GM18517 (cell line): ENCODE measurements at regions not wholly inside any gene's neighbourhood (a gene's known extent, or its start where the extent isn't known, plus 50 kb on each side); places are given as distances from the start of the nearest gene placed in this dataset.
"Not testable (repeated sequence)": the region's sequence is repeated elsewhere in the genome, so short reads cannot be mapped to it uniquely, and the experiment has no call there.

Source experiments
- ATAC-seq: cut with Tn5 transposase; IDR thresholded peaks from one replicate; pipeline ENCODE4 v1.9.1; 2021; ENCODE audit warnings: mild to moderate bottlenecking, moderate library complexity; ENCODE audit not compliant: unreplicated experiment

DNA sequence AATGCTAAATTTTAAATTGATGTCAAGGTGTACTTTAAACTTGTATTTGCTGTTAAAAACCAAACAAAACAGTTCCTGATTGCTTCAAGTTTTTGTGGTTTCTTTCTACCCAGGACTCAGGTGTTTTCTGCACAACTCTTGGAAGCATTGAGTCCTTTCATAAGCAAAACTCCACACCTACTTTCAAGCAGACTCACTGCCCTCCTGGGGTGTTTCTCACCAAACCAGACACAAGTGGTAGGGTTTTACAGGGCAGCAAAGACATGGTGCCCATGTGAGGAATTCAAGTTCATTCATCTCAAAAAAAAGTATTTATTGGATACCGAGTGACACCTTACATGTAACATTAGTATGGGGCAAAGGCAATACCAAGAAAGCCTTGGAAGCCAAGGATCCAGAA, 146.7 kb upstream of the BNIP2 start:
- no peak for ATAC-seq

DNA sequence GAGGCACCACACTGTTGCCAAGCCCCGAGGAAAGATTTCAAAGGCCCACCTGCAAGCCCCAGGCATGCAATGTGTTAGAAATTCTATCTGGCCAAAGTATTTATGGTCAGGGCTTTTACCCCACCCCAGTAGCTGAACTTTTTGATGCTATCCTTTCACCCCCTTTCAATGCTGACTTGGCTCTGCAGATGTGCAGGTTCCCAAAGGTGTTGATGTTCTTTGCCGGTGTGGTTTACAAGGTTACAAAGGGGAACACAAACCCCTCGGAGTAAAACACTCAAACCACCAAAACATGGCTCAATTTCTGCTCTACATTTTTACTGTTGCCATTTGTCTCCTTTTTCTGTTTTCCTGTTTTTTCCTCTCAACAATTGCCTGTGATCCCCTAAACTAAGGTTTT, 145.4 kb upstream of the BNIP2 start:
- ATAC-seq = no peak

DNA sequence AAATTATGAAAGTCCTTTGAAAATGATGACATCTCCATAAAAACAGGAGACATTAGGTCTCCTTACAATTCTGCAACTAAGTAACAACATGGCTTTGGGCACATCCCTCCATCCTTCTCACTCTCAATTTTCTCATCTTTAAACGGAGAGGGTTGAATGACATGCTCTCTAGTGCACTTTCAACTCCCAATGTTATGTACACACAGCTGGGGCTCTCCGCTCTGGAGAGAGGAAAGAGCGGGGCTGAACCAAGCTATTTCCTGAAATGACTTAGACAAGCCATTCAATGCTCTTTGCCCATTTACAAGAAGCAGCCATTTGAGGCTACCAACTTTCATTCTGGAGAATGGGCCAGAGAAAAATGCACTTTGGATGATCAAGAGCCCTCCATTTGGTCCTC, 144.2 kb upstream of the BNIP2 start:
- ATAC-seq = no peak

DNA sequence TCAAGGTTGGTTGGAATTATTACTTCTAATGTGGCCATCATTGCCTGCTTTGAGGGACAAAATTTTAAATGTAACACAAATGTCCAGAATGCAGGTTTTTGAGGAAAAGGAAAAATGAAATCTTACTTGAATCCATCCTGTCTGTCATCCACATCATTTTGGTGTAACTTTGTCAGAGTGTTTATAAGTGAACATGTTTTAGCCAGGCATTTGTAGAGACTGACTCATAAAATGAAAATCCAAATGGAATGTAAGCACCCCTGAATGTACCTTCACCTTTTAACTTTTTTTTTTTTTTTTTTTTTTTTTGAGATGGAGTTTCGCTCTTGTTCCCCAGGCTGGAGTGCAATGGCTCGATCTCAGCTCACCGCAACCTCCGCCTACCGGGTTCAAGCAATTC, 141.8 kb upstream of the BNIP2 start:
- ATAC-seq = no peak

DNA sequence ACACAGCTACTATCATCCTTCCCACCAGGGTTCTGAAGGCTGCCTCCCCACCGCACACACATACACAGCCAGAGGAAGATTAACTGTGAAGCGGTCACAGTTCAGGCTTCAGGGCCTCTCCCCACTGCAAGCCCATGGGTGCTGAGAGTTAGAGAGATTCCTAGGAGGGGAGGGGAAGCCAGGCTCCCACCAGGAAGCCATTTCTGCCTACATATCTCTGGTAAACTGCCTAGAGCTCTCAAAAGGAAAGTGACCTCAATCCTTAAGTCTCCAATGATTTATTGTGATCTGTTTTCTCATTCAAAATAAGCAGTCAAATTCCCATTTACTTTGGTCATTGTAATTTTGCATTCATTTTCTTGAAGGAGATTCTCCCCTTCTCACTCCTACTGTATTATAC, 141.0 kb upstream of the BNIP2 start:
- ATAC-seq = no peak

DNA sequence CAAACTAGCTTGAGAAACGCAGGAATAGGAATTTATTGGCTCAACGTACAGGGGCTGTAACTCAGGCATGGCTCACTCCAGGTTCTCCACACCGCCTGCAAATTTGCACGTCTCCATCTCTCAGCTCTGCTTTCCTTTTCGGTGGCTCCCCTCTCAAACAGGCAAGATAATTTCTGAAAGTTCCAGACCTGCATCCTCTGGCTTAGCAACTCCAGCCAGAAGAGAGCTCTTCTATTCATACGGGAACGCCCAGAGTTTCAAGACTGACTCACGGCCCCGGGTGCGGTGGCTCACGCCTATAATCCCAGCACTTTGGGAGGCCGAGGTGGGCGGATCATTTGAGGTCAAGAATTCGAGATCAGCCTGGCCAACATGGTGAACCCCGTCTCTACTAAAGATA, 139.7 kb upstream of the BNIP2 start:
- ATAC-seq = no peak

DNA sequence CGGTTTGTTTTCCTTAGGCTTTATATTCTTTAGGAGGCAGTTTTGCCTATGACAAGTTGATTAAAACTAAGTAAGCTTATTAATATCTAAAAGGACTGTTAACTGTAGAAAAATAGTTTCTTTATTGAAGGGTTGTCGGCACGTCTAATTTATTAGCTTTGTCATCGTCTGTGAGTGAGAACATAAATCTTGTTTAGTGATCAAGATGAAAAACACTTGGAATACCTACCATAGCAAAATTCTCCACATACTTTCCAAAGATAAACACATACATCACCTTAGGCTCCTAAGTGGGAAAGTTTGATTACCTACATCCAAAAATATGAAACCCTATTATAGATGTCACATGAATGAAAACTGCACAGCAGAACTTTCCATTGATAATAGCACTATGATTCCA, 139.1 kb upstream of the BNIP2 start:
- ATAC-seq = no peak

DNA sequence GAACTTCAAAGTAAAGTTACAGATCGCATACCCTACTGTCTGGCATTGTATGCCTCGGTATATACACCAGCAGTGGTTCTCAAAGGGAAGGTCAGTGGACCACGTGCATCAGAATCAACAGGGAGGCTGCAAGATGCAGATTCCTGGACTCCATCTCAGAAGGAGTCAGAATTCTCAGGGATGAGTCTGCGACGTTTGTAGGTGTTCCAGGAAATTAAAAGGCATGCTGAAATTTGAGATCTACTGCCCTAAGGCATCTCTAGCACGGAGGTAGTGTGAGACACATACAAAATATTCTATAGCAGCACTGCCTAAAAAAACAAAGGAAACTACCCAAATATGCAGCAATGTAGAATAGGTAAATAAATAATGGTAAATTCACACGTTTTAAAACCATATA, 136.8 kb upstream of the BNIP2 start:
- ATAC-seq = no peak

DNA sequence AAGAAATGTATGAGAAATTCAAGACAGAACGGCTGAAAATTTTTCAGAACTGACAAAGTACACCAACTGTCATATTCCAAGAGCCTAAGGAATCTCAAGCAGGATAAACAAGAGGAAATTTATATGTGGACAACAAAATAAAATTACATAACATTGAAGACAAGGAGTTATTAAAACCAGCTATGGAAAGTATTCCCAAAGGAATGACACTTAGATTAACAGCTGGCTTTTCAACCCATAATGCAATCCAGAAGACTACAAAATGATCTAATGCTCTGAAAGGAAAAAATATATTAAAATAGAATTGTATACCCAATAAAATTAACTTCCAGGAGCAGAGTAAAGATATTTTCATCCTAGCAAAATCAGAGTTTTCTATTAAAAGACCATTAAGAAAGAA, 132.2 kb upstream of the BNIP2 start:
- ATAC-seq = no peak

DNA sequence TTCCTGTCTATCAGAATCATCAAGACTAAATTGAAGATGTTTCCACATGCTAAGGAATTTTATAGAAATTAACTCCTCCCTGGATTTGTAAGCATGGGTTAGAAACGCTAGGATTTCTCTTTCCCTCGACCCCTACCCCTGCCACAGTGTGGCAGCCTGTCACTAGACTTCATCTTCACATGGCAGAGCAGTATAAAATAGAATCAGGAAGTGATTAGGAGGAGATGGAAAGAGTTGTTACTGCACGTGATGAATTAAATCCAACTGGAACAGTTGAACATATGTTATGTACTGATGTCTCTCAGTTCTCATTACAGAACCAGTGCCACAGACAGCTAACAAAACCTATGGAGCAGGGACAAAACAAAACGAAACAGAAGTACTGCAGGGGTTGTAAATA, 130.0 kb upstream of the BNIP2 start:
- no peak for ATAC-seq

DNA sequence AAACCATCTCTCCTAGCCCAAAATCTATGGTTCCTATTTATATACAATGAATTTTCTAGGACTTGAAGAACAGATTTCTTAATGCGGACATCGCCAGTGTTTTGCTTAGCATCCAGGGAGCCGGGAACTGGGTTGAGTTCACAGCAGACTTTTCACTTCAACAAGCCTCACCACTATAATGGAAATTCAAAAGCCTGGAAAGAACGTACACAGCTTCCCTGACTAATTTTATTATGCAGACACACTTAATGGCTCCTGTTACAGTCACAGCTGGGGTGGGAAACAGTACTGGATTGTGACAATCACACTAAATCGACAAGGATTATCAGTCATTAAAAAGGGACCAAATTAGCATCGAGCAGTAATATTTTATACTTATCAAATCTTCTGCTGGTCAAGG, 129.2 kb upstream of the BNIP2 start:
- ATAC-seq = no peak

DNA sequence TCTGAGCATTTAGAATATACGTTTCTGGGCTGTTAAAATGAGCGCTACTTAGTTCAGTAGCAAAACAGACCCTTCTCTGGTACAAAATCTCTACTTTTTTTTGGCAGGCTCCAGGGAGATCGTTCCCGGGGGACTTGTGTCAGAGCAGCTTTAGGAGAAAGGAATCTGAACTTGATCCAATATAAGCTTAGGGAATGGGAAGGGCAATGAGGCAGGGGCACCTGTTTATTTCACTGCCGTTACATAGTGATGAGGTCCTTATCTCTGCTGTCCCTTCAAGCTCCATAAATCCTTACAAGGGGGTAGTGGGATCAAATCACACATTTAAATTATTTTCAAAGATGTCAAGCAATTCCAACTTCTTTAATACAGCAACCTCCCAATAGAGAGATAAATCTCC, 128.7 kb upstream of the BNIP2 start:
- no peak for ATAC-seq

DNA sequence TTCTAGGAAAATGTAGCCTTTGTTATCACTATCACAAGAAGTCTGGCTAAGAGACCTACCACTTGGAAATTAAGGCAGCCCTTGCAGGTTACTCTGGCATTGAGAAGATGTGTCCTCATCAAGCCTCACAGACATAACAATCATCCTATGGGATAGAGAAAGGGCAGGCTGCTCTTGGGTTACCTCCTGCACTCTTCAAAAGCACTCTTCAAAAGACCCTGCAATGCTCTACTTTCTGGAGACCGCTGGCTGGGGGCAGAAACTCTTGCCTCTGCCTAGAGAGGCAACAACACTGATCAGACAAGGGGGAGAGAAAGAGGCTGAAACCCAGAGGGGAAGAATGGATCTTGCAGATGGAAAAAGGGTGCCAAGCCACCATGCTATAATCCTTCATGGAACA, 127.9 kb upstream of the BNIP2 start:
- ATAC-seq = no peak

DNA sequence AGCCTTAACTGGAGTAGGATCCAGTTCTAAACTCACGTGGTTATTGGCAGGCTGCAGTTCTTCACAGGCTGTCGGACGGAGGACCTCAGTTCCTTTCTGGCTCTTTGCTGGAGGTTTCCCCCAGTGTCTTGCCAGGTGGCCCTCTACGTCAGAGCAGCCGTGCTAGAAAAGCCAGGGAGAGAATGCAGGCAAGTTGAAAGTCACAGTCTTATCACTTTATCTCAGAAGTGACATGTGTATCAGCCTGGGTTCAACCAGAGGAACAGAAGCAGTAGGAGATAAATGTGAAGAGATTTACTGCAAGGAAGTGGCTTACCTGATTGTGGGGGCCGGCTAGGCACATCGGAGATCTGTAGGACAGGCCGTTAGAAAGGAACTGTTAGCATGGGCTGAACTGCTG, 125.3 kb upstream of the BNIP2 start:
- ATAC-seq = no peak

DNA sequence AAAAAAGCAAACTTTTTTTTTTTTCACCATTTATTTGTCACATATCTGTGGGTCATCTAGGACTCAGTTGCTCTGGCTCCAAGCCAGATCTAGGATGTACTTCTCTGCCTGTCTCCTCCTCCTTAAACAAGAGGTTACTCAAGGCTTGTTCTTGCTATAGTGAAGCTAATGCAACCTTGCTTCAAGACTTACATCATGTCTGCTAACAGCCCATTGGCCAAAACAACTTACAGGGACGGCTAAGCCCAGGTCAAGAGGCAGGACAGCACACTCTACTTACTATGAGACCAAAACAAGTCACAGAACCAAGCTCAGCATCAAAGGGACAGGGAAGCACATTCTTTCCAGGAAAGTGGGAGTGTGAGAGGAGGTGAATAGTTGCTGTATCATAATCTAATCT, 123.8 kb upstream of the BNIP2 start:
- ATAC-seq = no peak

DNA sequence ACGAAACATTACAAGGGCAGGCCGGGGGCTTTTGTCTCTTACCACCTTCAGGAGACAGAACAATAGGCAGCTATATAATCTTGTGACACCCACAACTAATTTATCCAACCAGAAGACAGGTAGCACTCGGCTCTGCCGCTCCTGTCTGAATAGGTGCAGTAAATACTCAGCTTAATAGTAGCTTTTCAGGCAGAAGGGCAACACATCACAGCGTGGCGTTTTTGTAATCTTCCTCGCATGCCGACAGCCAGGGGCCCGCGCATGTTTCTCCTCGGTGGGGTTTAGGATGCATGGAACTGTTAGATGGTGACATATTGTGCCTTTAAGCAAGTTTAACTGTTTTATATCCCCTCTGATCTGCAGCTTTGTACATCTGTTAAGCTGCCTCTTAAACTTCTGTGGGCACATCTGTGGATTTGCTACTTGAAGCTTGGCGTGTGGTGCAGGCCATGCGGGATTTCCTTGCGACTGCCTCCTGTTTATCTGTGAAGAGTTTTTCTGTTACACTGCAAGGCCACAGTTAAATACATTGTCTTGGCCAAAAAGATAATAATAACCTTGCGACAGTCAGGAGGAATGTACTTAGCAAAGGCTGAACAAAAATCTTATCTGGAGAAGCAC, 123.2 kb upstream of the BNIP2 start:
- no peak for ATAC-seq

DNA sequence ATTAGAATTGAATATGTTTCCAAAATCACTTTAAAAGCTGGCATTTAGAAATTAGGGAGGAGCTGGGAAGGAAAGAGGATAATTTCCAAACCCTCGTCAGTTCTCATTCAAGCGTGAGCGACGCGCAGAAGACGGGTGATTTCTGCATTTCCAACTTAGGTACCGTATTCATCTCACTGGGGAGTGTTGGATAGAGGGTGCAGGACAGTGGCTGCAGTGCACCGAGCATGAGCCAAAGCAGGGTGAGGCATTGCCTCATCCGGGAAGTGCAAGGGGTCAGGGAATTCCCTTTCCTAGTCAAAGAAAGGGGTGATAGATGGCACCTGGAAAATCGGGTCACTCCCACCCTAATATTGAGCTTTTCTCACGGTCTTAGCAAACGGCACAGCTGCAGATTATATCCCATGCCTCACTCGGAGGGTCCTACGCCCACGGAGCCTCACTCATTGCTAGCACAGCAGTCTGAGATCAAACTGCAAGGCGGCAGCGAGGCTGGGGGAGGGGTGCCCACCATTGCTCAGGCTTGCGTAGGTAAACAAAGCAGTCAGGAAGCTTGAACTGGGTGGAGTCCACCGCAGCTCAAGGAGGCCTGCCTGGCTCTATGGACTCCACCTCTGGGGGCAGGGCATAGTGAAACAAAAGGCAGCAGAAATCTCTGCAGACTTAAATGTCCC, 114.3 kb upstream of the BNIP2 start:
- ATAC-seq = not testable (repeated sequence)

DNA sequence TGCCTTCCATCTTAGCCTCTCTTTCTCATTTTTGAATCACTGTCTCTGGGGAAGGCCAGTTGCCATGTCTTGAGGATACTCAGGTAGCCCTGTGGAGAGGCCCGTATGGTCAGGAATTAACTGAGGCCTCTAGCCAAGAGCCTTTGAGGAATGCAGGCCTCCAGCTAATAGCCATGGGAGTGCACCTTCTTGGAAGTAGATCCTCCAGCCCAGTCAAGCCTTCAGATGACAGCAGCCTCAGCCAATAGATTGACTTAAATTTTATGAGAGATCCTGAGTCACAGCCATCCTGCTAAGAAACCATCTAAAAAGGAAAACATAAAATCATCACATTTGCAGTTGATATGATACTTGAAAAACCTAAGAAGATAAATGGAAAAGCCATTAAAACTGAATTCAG, 112.5 kb upstream of the BNIP2 start:
- no peak for ATAC-seq

DNA sequence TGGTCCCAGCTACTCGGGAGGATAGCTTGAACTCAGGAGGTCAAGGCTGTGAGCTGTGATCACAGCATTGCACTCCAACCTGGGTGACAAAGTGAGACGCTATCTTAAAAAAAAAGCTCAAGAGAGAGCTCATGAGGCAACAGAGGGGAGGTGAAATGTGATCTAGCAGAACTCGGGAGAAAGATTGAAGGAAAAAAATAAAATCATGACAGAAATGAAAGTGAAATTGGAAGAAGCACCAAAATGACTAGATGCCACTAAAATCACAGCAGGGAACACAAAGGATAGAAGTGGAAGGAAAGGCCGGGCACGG, 109.4 kb upstream of the BNIP2 start:
- no peak for ATAC-seq

DNA sequence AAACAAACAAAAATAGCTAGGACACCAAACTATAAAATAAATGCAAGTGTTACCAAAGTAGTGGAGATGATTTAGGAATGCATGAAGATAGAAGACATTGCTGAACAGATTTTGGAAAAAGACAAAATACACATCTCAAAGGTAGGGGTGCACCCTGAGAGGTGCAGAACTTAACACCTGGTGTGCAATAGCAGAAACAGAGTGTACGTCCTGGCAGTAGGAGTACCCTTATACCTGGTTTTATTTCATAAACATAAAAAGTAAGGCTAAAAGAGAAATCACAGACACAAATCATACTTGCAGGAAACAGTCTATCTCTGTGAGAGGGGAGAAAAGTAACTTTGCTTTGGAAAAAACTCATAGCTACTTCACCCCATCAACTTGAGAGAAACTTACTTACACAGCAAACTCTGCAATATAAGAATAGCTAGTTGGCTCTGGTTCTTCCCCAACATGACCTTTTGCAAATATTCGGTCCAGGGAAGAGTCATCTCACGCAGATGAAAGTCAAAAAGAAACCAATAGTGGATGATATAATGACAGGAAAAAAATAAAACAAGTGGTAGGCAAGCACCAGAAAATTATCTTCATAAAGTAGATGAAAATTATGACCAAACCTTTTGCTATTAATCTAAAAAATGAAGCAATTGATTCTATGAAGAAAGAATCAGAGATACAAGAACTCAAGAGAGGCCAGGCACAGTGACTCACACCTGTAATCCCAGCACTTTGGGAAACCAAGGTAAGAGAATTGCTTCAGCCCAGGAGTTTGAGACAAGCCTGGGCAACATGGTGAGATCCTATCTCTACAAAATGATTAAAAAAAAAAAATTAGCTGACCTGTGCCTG, 108.9 kb upstream of the BNIP2 start:
- no peak for ATAC-seq

DNA sequence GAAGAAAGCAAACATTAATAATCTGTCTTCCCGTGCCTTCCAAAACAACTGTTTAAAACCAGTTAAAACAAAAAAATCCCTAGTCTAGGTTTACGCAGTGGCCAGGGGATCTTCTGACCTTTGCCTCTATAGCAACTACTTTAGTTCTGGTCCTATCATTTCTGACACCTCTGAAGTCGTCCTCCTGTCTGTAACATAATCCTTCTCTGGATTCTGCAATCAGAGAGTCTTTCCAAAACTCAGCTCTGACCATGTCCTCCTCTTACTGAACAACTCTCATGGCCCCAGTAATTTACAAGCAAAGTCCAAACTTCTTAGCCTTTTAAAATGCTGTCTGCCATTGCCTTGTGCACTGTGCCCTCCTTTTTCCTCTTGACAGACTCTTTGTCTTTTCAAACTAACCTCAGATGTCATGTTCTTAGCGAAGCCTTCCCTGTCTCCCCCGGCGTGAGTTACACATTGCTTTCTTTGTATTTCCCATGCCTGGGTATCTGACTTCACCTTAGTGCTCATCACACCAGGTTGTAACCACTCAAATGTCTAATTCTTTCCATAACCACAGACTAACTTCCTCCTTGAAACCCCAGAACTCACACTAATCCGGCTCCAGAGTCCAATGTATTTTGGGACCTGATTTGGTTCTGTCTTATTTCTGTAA, 105.2 kb upstream of the BNIP2 start:
- no peak for ATAC-seq

DNA sequence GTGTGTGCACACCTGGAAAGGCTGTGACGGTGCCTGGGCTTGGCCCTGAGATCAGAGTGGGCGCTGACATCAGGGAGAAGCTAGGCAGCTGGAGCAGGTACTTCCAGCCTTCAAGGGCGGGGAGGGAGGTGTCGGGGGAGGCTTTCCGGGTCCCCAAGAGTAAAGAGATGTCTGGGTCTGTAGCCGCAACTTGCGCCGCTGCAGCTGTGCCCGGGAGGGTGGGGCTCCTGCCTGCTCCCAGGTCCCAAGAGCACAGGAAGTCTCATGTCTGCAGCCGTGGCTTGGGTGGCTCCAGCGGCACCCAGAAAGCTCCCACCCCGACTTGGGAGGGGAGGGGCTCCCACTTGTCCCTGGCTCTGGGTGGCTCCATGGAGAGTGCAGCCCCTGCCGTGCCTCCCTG, 103.2 kb upstream of the BNIP2 start:
- ATAC-seq = no peak
